HG02678 (cell line): ENCODE measurements at regions not wholly inside any gene's neighbourhood (a gene's known extent, or its start where the extent isn't known, plus 50 kb on each side); places are given as distances from the start of the nearest gene placed in this dataset.

Source experiments
- ATAC-seq: cut with Tn5 transposase; IDR thresholded peaks from one replicate; pipeline ENCODE4 v1.9.1; 2021; ENCODE audit warnings: mild to moderate bottlenecking, moderate library complexity; ENCODE audit not compliant: unreplicated experiment

- no peak for ATAC-seq
Observed at GRCh38 chr4:36492590-36492989, 211.2 kb downstream of the DTHD1 start.

GRCh38 chr4:36493251-36493650 lies 211.8 kb downstream of the DTHD1 start:
- no peak for ATAC-seq

- no peak for ATAC-seq
Observed at GRCh38 chr4:36494016-36494415, 212.6 kb downstream of the DTHD1 start.

DNA sequence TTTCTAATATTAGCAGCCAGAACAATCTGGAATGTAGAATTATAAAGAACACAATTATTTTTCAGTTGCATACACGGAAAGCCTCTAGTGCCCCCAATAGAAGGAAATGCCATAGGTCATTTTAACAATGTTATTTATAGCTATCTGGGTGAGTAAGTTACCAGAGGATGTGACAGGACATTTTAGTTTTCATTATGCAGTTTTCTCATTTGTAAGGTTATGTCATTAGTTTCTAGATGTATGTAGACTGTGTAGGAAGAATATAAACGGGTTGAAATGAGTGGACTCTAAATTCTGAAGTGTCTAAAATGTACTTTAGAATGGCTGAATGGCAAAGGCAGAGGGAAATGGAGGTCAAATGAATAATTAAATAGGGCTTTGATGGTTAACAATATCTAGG lies 213.3 kb downstream of the DTHD1 start:
- ATAC-seq: no peak

DNA sequence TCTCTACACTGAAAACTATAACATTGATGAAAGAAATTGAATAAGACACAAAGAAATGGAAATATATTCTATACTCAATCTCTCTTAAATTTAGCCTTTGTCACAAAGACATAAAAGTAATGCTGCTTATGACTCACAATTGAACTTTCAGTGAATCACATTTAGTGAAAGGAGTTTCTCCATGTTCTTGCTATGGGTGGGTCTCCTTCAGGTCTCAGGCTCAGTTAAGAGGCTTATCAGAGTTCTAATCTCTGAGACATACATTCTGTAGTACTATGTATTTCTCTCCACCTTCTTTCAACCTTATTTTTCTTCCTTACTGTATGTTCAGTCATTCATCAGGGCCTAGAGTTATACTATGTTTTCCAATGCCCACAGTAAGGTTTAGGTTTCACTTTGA lies 220.9 kb downstream of the DTHD1 start:
- ATAC-seq: no peak

DNA sequence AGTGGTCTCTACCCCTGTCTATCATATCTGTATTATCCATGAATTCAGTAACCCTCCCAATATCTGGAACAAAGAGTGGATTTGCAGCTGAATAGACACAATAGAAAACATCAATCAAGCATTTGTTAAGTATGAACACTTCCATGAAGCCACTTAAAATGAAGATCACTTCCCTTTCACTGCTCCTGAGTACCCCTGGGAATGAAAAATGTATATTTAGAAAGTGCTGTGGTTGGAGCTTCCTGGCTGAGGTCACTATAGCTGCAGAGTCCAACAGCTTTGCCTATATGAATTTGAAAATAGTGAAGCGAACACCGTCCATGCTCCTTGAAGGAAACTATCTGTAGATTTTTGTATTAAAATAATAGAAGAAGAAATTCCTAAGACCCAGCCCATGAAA lies 227.0 kb downstream of the DTHD1 start:
- ATAC-seq: no peak

GRCh38 chr4:36509845-36510244 lies 228.4 kb downstream of the DTHD1 start:
- no peak for ATAC-seq

GRCh38 chr4:36511785-36512184 lies 230.4 kb downstream of the DTHD1 start:
- ATAC-seq: no peak

DNA sequence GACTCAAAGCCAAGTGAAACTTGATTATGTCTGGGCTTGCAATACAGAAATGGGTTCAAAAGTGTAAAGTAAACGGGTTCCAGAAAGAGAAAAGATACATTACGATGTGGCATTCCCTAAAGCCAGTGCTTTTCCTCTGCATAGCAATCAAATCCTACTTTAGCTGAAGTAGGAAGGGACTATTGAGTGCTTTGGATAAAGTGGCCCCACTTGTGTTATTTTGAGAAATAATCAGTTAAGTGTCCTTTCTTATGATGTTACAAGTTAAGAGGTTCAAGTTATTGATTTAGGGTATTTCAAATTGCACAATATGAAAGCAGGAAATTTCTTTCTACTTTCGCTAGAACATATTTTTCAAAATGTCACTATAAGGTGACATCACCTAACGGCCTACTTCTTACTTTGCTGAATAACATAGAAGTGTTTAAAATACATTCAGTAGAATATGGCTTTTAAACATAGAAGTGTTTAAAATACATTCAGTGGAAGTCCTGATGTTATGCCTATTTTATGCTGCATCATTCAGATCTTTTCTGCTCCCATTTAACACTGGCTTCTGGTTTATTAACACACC lies 235.2 kb downstream of the DTHD1 start:
- no peak for ATAC-seq

DNA sequence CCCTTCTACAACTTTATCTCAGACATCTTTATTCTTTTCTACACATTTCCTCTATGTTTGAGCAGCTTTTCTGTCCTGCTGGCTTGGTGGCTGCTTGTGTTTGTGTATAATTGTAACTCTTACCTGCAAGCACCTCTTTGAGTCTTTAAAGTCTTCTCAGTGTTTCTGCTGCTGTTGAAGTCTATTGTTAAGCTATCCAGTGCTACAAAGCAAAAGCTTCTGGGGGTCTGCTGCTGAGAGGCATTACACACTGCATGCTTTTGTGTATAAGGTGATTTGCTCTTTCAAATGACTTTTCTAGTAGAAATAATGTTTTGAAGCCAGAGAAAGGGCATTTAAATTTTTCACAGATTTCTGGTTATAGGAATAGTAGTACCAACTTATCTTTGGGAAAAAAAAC lies 241.8 kb downstream of the DTHD1 start:
- ATAC-seq: no peak

DNA sequence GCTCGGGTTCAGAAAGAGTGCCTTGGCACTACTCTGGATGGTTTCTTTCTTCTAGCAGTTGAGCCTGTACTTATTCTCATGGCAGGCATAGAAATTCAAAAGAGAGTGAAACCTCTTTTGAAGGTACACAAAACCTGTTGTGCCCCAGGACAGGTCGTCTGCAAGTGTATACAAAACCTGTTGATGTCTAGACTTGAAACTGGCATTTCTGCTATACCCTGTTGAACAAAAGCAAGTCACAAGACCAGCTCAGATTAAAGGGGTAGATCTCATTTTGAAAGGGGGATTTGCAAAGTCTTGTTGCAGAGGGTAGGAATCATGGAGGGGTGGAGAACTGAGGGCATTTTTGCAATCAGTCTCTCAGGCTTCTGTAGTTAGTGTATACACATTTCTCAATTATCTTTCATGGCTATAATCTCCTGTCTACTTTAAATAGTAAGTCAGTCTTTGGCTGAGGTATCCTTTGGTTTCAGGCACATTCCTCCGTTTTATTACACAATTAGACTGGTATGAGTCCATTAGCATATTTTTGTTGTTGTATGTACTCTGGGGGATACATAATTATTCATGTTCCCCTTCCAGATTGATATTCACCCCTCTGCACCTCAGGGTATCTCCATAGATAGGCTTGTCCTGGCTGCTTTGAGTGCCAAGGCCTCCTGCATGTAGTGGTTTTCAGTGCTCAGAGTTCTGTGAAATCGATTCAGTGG lies 251.4 kb downstream of the DTHD1 start:
- no peak for ATAC-seq

DNA sequence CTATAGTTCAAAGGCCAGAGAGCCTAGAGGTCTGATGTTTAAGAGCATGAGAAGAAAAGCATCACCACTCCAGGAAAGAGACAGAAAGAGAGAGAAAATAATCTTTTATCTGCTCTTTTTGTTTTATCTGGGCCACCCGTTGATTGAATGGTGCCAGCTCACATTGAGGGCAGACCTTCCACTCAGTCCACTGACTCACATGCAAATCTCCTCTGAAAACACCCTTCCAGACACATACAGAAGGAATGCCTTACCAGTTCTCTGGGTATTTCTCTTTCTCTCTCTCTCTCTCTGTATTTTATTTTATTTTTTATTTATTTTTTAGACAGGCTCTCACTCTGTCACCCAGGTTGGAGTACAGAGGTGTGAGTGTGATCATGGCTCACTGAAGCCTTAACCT lies 252.5 kb downstream of the DTHD1 start:
- ATAC-seq: no peak

DNA sequence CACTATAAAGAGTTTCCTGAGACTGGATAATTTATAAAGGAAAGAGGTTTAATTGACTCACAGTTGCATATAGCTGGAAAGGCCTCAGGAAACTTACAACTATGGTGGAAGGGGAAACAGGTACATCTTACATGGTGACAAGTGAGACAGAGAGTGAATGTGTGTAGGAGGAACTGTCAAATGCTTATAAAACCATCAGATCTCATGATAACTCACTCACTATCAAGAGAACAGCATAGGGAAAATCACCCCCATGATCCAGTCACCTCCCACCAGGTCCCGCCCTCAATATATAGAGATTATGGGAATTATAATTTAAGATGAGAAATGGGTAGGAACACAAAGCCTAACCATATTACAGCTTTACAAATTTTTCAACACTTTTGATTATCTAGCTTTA lies 266.0 kb downstream of the DTHD1 start:
- ATAC-seq: no peak

GRCh38 chr4:36549252-36549651 lies 267.8 kb downstream of the DTHD1 start:
- ATAC-seq: no peak

GRCh38 chr4:36549992-36550391 lies 268.6 kb downstream of the DTHD1 start:
- ATAC-seq: no peak

GRCh38 chr4:36551697-36552214 lies 270.3 kb downstream of the DTHD1 start:
- ATAC-seq: peak; percentile 89

DNA sequence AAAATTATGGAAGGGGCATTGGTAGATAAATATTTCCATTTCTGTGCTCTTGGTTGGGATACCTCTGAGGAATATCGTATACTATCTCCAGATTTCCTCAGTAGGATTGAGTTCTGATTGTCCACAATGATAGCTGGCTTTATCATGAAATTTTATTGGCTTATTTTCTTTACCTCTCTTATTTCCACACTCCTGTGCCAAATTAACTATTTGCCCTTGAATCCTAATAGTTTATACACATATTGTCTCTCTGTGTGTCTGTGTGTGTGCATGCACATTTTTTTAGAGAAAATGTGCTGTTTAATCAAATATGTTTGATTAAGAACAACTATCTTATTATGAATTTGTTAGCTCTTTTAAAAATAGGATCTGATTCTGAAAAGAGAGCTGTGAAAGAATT lies 271.6 kb downstream of the DTHD1 start:
- ATAC-seq: no peak

DNA sequence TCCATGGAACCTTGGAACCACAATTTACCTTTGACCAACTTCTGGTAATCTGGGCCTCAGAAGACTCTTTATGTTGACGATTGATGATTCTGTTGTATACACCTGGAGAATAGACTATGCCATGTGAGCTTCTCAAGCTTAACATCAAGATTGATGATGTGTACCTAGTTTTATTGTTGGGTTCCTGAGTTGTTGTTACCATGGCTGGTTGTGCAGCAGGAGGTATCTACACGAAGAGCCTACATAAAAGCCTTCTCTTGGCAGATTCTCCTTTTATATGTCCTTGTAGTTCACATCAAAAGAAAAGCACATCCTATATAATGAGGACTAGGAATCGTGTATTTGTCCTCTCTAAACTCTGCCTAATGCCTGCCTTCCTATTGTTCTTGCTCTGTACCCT lies 272.0 kb downstream of the DTHD1 start:
- no peak for ATAC-seq

GRCh38 chr4:36556984-36557383 lies 275.6 kb downstream of the DTHD1 start:
- ATAC-seq: no peak

- no peak for ATAC-seq
Observed at GRCh38 chr4:36568575-36568974, 287.2 kb downstream of the DTHD1 start.

DNA sequence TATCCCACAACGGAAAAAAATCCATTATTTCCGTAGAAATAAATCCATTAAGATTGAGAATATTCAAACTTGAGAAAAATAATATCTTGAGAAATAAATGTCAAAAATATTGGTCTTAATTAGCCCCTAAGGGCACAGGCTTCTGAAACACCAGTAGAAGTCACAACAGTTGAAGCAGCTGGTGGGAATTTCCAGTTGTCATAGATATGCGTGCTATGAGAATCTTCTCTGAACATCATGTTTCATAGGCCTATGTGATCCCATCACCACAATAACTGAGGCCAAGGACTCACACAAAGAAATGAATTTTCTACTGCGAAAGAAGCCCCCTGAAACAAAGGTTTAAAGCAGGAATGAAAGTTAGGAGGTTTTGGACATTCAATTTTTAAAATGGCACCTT lies 292.0 kb downstream of the DTHD1 start:
- ATAC-seq: no peak

DNA sequence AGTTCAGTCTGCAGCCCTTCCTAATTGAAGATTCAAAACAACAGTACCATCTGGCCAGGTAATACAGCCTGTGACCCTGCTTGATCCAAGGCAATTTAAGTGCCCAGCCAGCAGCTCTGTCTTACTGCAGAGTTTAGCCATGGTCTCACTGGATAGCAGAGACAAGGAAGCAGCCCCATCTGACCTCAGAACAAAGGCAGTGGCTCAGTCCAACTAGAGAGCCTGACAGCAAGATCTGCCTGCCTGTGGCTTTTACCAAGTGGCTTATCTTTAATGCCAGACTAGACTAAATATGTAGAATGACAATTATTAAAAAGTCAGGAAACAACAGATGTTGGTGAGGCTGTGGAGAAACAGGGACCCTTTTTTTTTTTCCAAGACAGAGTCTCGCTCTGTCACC lies 293.4 kb downstream of the DTHD1 start:
- ATAC-seq: no peak

DNA sequence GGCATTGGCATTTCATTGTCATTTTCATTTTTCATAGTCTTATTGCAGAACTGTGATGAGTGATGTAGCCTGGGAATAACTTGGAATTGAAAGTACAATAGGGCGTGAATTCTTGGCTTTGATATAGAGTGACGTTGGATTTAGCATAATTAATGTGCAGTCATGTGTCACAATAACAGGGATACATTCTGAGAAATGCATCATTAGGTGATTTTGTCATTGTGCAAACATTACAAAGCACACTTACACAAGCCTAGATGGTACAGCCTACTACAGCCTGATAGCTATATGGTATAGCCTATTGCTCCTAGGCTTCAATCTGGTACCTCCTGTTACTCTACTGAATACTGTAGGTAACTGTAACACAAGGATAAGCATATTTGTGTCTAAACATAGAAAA lies 300.8 kb downstream of the DTHD1 start:
- ATAC-seq: no peak
